ENCODE measurements at regions not wholly inside any gene's neighbourhood (a gene's known extent, or its start where the extent isn't known, plus 50 kb on each side); places are given as distances from the start of the nearest gene placed in this dataset.

DNA sequence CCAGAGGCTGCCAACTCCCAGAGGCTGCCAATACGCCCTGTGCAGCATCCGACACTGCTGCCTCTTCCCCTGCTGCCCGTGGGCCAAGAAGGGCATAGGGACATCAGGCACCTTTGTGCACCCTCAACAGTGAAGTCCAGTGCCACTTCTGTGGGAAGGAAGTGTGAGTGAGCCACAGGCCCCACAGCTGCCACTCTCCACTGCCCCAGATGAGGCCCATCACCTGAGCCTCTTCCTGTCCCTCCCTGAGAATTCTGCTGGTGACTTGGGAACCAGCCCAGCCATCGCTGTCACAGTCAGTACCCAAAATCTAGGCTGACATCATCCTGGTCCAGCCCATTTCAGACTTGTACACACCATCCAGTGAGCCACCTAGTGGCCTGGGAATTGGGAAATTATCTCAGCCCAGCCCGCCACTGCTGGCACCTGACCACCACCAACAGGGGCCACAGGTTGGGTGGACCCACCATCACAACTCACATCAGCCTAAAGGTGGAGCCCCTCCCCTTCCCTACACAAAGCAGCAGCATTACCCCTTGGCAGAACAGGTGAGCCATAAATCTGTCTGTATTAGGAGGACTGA, 733.9 kb upstream of the KLHL1 start:
- Histone ChIP-seq H3K9me3 (no peaks in the 10 kb centered on the region), H3K36me3 (no peaks in the 10 kb centered on the region), H3K4me1 (no peaks in the 10 kb centered on the region), H3K27ac (no peak overlapping the region), H3K4me3 (no peak overlapping the region), H3K27me3 (peaks cover 0 to 3% (median 0%) of the 10 kb centered on the region in 7 donors)
- no peak for TF ChIP-seq CTCF (IDR thresholded peaks at IDR 0.05)
- 83 to 95% methylated on average over 5 of the region's 5 CpGs for WGBS, 2 donors
- DNase-seq (no peak), ATAC-seq (no peak)
- intact Hi-C loops (cut with DNase I), result no loop called here

DNA sequence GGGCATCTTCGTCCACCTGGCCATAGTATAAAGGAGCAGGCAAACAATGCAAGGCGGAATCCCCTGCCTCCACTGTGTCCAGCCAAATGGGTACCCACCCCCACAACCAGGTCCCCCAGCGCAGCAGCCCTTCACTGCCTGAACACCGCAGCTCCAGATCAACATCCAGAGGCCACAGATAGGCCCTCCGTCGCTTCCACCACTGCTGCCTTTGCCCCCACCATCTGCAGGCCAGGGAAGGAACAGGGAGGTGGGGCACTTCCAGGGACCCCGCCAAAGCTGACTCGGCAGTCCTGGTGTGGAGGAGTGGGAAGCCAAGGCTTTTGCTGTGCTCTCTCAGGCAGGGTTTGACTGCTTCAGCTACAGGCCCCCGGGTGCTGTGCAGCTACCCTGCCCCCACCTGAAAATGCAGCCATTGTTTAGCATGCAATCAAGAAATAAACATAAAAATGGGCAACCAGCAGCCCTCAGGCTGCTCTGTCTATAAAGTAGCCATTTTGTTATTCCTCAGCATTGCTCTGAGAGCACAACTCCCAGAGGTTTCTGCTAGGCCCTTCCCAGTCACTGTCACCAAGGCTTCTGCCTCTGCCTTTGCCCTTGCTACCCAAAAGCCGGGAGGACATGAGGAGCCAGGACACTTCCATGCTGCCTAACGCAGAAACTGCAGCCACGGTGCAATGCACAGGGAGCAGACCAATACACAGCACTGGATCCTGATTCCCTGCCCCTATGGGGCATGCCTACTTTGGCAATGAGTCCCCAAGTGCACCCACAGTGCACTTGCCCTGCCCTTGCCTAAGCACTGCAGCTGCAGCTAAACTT, 733.2 kb upstream of the KLHL1 start:
- Histone ChIP-seq H3K4me3 (no peak overlapping the region), H3K27ac (no peak overlapping the region), H3K9me3 (no peaks in the 10 kb centered on the region), H3K27me3 (peaks cover 0 to 3% (median 0%) of the 10 kb centered on the region in 7 donors), H3K4me1 (no peaks in the 10 kb centered on the region), H3K36me3 (no peaks in the 10 kb centered on the region)
- no peak for TF ChIP-seq CTCF (IDR thresholded peaks at IDR 0.05)
- intact Hi-C loops (cut with DNase I), result no loop called here
- WGBS, 2 donors, result 81 to 83% methylated on average over 12 of the region's 12 CpGs
- DNase-seq (no peak), ATAC-seq (no peak)

- intact Hi-C loops (cut with DNase I), result no loop called here
- WGBS, 2 donors, result 96 to 97% methylated on average over 1 of the region's 1 CpG
- peaks cover 0 to 3% (median 0%) of the 10 kb centered on the region in 7 donors for H3K27me3 ChIP-seq
- H3K36me3 ChIP-seq, result no peaks in the 10 kb centered on the region
- H3K9me3 ChIP-seq, result peaks cover 0 to 3% (median 0%) of the 10 kb centered on the region in 11 donors
- no peak overlapping the region for H3K4me3 ChIP-seq
- no peak overlapping the region for H3K27ac ChIP-seq
- H3K4me1 ChIP-seq, result no peaks in the 10 kb centered on the region
- no peak for ATAC-seq
- no peak for DNase-seq
- no peak for TF ChIP-seq CTCF (IDR thresholded peaks at IDR 0.05)
Observed at GRCh38 chr13:70835371-70835770, 727.1 kb upstream of the KLHL1 start.

GRCh38 chr13:70829748-70830147, 721.5 kb upstream of the KLHL1 start:
- Histone ChIP-seq H3K27me3 (no peaks in the 10 kb centered on the region), H3K4me1 (no peaks in the 10 kb centered on the region), H3K9me3 (no peaks in the 10 kb centered on the region), H3K4me3 (no peak overlapping the region), H3K27ac (no peak overlapping the region), H3K36me3 (no peaks in the 10 kb centered on the region)
- no peak for TF ChIP-seq CTCF (IDR thresholded peaks at IDR 0.05)
- ATAC-seq (no peak), DNase-seq (no peak)
- intact Hi-C loops (cut with DNase I), result no loop called here
- WGBS, 2 donors, result 68 to 76% methylated on average over 4 of the region's 4 CpGs
